Upper lobe of left lung (tissue), 6 donors: ENCODE measurements at regions not wholly inside any gene's neighbourhood (a gene's known extent, or its start where the extent isn't known, plus 50 kb on each side); places are given as distances from the start of the nearest gene placed in this dataset.

Experiments
- ATAC-seq, 2 donors: fragments of 200-7000 bp; cut with Tn5 transposase; one replicate each; pipeline ENCODE4 v1.9.1; 2022; ENCODE audit warnings: mild to moderate bottlenecking in 2 of 2, moderate library complexity in 2 of 2; ENCODE audit not compliant: low FRiP score in 2 of 2
- DNase-seq, 2 donors: peaks; one replicate each; pipeline ENCODE4 v3.0.0-alpha.2; 2019 to 2020
- H3K27ac ChIP-seq, 4 donors: fragments of 200-600 bp; sonication (generic); one replicate each; pipeline ENCODE4 v1.5.1; 2016 to 2019
- H3K27me3 ChIP-seq, 4 donors: fragments of 200-600 bp; sonication (generic); one replicate each; pipeline ENCODE4 v1.5.1; 2017 to 2019
- H3K36me3 ChIP-seq, 4 donors: fragments of 200-600 bp; sonication (generic); one replicate each; pipeline ENCODE4 v1.5.1; 2016 to 2019
- H3K4me1 ChIP-seq, 4 donors: fragments of 200-600 bp; sonication (generic); one replicate each; pipeline ENCODE4 v1.5.1; 2018 to 2019
- H3K4me3 ChIP-seq, 4 donors: fragments of 200-600 bp; sonication (generic); one replicate each; pipeline ENCODE4 v1.5.1; 2017 to 2019; ENCODE audit warnings: mild to moderate bottlenecking in 2 of 4, moderate library complexity in 1 of 4
- H3K9me3 ChIP-seq, 4 donors: fragments of 200-600 bp; sonication (generic); one replicate each; pipeline ENCODE4 v1.5.1; 2018 to 2019
- EP300 ChIP-seq, 4 donors: sonication (generic); formaldehyde crosslinking; IDR thresholded peaks; one replicate each; pipeline ENCODE4 v1.5.1; 2017; ENCODE audit warnings: antibody characterized with exemption in 4 of 4, control low read depth in 2 of 4
- POLR2A ChIP-seq, 4 donors: fragments of 450-650 bp; IDR thresholded peaks; one replicate each; pipeline ENCODE4 v1.5.1; 2016 to 2017; ENCODE audit warnings: antibody characterized with exemption in 4 of 4, mild to moderate bottlenecking in 2 of 4
- POLR2AphosphoS5 ChIP-seq, 2 donors: sonication (generic); formaldehyde crosslinking; IDR thresholded peaks; one replicate each; pipeline ENCODE4 v1.5.1; 2017; ENCODE audit warnings: antibody characterized with exemption in 2 of 2
- WGBS, 2 donors: methylation state at CpG; one replicate each; pipeline ENCODE4 v1.1.5; 2017 to 2018; 5-methylcytosine and 5-hydroxymethylcytosine counted together
- TF ChIP-seq, protein P1 (sequence below), 6 experiments: fragments of 450-650 bp in 4 of 6; fragments of 200-600 bp in 2 of 6; sonication (generic) in 2 of 6; IDR thresholded peaks; one replicate each; pipeline ENCODE4 v1.5.1; 2016 to 2019; ENCODE audit warnings: antibody characterized with exemption in 6 of 6
- donor health status: DM: no; HTN: no; CAD: no; lungs with moderate emphysema.
- donor health status: DM: no; HTN: yes; CAD: no; lungs with severe emphysema.

- ATAC-seq = no peak
- no peak for DNase-seq
- Histone ChIP-seq H3K4me1 (no peaks in the 10 kb centered on the region), H3K4me3 (no peak overlapping the region), H3K27ac (no peak overlapping the region), H3K27me3 (no peaks in the 10 kb centered on the region), H3K36me3 (no peaks in the 10 kb centered on the region), H3K9me3 (no peaks in the 10 kb centered on the region)
- TF ChIP-seq EP300 (IDR thresholded peaks at IDR 0.05) (no peak), POLR2AphosphoS5 (IDR thresholded peaks at IDR 0.05) (no peak)
- WGBS, 2 donors = 92 to 94% methylated on average over 3 of the region's 3 CpGs
These were observed 589.8 kb downstream of the KCNH5 start for GRCh38 chr14:62455446-62455845.

GRCh38 chr14:62462988-62463387, 582.3 kb downstream of the KCNH5 start:
- DNase-seq = no peak
- TF ChIP-seq POLR2AphosphoS5 (IDR thresholded peaks at IDR 0.05) = no peak
- no peak for TF ChIP-seq POLR2A (IDR thresholded peaks at IDR 0.05)
- TF ChIP-seq EP300 (IDR thresholded peaks at IDR 0.05) = no peak
- TF ChIP-seq, protein P1, sequence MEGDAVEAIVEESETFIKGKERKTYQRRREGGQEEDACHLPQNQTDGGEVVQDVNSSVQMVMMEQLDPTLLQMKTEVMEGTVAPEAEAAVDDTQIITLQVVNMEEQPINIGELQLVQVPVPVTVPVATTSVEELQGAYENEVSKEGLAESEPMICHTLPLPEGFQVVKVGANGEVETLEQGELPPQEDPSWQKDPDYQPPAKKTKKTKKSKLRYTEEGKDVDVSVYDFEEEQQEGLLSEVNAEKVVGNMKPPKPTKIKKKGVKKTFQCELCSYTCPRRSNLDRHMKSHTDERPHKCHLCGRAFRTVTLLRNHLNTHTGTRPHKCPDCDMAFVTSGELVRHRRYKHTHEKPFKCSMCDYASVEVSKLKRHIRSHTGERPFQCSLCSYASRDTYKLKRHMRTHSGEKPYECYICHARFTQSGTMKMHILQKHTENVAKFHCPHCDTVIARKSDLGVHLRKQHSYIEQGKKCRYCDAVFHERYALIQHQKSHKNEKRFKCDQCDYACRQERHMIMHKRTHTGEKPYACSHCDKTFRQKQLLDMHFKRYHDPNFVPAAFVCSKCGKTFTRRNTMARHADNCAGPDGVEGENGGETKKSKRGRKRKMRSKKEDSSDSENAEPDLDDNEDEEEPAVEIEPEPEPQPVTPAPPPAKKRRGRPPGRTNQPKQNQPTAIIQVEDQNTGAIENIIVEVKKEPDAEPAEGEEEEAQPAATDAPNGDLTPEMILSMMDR (IDR thresholded peaks at IDR 0.05) = no peak
- 77 to 95% methylated on average over 4 of the region's 4 CpGs for WGBS, 2 donors
- no peaks in the 10 kb centered on the region for H3K36me3 ChIP-seq
- H3K27me3 ChIP-seq = no peaks in the 10 kb centered on the region
- no peaks in the 10 kb centered on the region for H3K4me1 ChIP-seq
- H3K27ac ChIP-seq = no peak overlapping the region
- ATAC-seq = no peak
- no peak overlapping the region for H3K4me3 ChIP-seq
- H3K9me3 ChIP-seq = no peaks in the 10 kb centered on the region

DNA sequence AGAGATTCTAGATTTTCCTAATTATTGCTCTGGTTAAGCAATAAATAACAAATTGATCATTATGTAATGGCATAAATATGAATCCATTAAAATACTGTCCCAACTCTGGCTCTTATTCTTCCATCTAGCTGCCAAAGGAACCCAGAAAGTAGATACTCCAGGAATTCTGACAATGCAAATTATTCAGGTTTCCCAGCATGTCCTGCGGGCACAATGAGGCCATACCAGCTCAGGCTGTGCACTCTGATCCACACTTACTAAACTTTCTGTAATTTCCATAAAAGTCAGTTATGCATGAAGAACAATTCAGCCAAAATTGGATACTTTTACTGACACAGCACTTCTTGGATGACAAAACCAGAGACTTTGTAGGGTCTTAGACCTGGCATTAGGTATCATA, 576.3 kb downstream of the KCNH5 start:
- Histone ChIP-seq H3K9me3 (no peaks in the 10 kb centered on the region), H3K27ac (no peak overlapping the region), H3K36me3 (no peaks in the 10 kb centered on the region), H3K4me3 (no peak overlapping the region), H3K27me3 (no peaks in the 10 kb centered on the region), H3K4me1 (no peaks in the 10 kb centered on the region)
- TF ChIP-seq EP300 (IDR thresholded peaks at IDR 0.05) (no peak), POLR2AphosphoS5 (IDR thresholded peaks at IDR 0.05) (no peak), POLR2A (IDR thresholded peaks at IDR 0.05) (no peak)
- TF ChIP-seq, protein P1 (IDR thresholded peaks at IDR 0.05) = no peak
- no peak for DNase-seq
- WGBS, 2 donors = 72 to 88% methylated on average over 1 of the region's 1 CpG
- no peak for ATAC-seq

- Histone ChIP-seq H3K27me3 (no peaks in the 10 kb centered on the region), H3K4me3 (no peak overlapping the region), H3K9me3 (no peaks in the 10 kb centered on the region), H3K36me3 (no peaks in the 10 kb centered on the region), H3K27ac (no peak overlapping the region), H3K4me1 (no peaks in the 10 kb centered on the region)
- no peak for ATAC-seq
- TF ChIP-seq POLR2AphosphoS5 (IDR thresholded peaks at IDR 0.05) = no peak
- TF ChIP-seq POLR2A (IDR thresholded peaks at IDR 0.05) = no peak
- TF ChIP-seq, protein P1 (IDR thresholded peaks at IDR 0.05) = no peak
- no peak for TF ChIP-seq EP300 (IDR thresholded peaks at IDR 0.05)
- 83 to 91% methylated on average over 4 of the region's 4 CpGs for WGBS, 2 donors
- no peak for DNase-seq
These were observed 574.3 kb downstream of the KCNH5 start for GRCh38 chr14:62470935-62471334.

- 84 to 90% methylated on average over 1 of the region's 1 CpG for WGBS, 2 donors
- no peak overlapping the region for H3K27ac ChIP-seq
- ATAC-seq = no peak
These were observed 554.1 kb downstream of the KCNH5 start for GRCh38 chr14:62491146-62491545.

GRCh38 chr14:62497708-62498107, 547.5 kb downstream of the KCNH5 start:
- H3K9me3 ChIP-seq = peaks cover 4 to 19% (median 14%) of the 10 kb centered on the region in 4 donors

More at GRCh38 chr14:62491146-62491545, 554.1 kb downstream of the KCNH5 start:
- no peak overlapping the region for H3K4me3 ChIP-seq
- DNase-seq = no peak
- no peaks in the 10 kb centered on the region for H3K9me3 ChIP-seq
- H3K36me3 ChIP-seq = no peaks in the 10 kb centered on the region
- H3K27me3 ChIP-seq = no peaks in the 10 kb centered on the region
- no peaks in the 10 kb centered on the region for H3K4me1 ChIP-seq
- TF ChIP-seq EP300 (IDR thresholded peaks at IDR 0.05) (no peak), POLR2A (IDR thresholded peaks at IDR 0.05) (no peak), POLR2AphosphoS5 (IDR thresholded peaks at IDR 0.05) (no peak)

More at GRCh38 chr14:62497708-62498107, 547.5 kb downstream of the KCNH5 start:
- H3K4me3 ChIP-seq = no peak overlapping the region
- no peak overlapping the region for H3K27ac ChIP-seq
- 33 to 38% methylated on average over 1 of the region's 1 CpG for WGBS, 2 donors
- no peak for DNase-seq
- H3K36me3 ChIP-seq = no peaks in the 10 kb centered on the region
- TF ChIP-seq, protein P1 (IDR thresholded peaks at IDR 0.05) = no peak
- TF ChIP-seq POLR2AphosphoS5 (IDR thresholded peaks at IDR 0.05) = no peak
- no peak for TF ChIP-seq POLR2A (IDR thresholded peaks at IDR 0.05)
- no peak for TF ChIP-seq EP300 (IDR thresholded peaks at IDR 0.05)
- no peaks in the 10 kb centered on the region for H3K27me3 ChIP-seq
- H3K4me1 ChIP-seq = no peaks in the 10 kb centered on the region
- no peak for ATAC-seq
